ENCODE measurements at regions not wholly inside any gene's neighbourhood (a gene's known extent, or its start where the extent isn't known, plus 50 kb on each side); places are given as distances from the start of the nearest gene placed in this dataset.

DNA sequence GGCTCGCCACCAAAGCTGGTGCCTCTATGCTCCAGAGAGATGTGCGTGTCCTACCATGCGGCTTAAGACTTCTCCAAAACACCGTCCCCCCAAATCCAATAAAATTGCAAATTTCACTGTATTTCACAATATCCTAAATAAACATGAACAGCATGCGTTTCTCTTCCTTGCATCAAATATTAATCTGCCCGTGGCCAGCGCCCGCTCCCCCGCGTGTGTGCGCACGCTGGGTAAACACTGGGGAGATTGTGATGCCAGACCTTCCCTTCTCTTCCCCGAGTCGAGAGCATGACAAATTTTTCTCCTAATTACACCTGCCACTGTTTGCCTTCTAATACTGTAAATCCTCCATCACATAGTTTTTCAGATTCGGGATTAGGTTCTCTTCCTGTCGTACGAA, 148.1 kb downstream of the MRM1 start:
- H3K9me3 ChIP-seq (ENCODE audit: low read depth, low read length), result no peaks in the 10 kb centered on the region

DNA sequence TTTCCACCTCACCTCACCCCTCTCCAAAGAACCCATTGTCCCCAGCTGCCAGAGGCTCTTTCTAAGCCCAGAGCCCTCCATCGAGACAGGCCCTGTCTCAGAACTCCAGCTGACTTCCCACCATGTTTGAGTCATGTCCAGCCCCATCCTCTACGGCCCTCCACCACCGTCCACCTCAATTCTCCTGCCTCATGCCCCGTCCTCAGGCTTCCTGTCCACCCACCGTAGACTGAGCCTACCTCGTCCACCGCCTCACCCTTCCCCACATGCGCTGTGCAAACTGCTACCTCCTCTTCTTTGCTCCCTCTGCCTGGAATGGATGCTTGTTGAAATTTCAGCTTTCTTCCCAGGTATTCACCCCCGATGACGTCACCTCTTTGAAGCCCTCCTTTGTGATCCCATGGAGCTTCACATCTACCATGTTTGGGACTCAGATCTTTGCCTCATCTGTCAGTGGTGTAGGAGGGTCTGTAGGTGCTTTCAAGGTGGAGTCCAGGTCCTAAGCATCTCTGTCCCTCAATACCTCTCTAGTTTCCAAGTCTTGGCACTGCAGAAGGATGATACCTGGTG, 149.0 kb downstream of the MRM1 start:
- no peaks in the 10 kb centered on the region for H3K9me3 ChIP-seq (ENCODE audit: low read depth, low read length)
- no peaks in the 10 kb centered on the region for H3K4me1 ChIP-seq (ENCODE audit: insufficient read depth, low read length)
- no peaks in the 10 kb centered on the region for H3K27me3 ChIP-seq (ENCODE audit: insufficient read depth, low read length)
- no peak overlapping the region for H3K4me3 ChIP-seq (ENCODE audit: low read length)

More for the DNA sequence above, 148.1 kb downstream of the MRM1 start:
- H3K4me3 ChIP-seq (ENCODE audit: low read length), result no peak overlapping the region
- H3K4me1 ChIP-seq (ENCODE audit: insufficient read depth, low read length), result no peaks in the 10 kb centered on the region
- H3K27me3 ChIP-seq (ENCODE audit: insufficient read depth, low read length), result no peaks in the 10 kb centered on the region

DNA sequence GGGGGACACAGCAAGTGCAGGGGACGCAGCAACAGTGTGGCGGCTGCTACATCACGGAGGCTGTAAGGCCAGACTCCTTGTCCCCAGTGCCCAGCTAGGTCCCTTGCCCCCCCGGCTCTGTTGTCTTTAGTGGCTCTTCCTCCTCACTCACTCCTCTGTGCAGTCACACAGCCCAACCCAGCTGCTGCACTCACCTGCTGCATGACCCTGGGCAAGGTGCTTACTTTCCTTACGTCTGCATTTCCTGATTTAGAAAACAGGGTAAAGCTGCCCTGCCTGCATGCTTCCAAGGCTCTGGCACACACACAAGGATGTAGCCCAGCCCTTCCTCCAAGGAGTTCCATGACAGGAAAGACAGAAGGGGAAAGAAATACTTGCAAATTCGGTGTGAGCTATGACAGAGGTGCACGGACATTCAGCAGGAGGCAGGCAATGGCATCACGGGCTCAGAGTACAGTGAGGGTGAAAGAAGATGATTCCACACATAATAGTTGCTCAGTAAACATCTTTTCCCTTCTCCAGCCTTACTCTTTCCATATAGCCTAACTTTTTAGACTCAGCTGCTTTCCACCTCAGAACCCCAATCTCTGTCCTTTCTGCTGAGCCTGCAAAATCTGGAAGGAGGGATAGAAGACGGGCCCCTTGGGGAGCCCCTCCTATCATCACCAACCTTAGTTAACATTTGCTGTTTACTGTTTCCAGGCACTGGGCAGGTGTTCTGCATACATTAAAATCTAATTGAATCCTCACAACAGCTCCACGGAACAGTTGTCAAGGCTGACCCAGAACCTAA, 150.9 kb downstream of the MRM1 start:
- H3K4me1 ChIP-seq (ENCODE audit: insufficient read depth, low read length), result no peaks in the 10 kb centered on the region
- no peak overlapping the region for H3K4me3 ChIP-seq (ENCODE audit: low read length)
- no peaks in the 10 kb centered on the region for H3K27me3 ChIP-seq (ENCODE audit: insufficient read depth, low read length)
- no peaks in the 10 kb centered on the region for H3K9me3 ChIP-seq (ENCODE audit: low read depth, low read length)

DNA sequence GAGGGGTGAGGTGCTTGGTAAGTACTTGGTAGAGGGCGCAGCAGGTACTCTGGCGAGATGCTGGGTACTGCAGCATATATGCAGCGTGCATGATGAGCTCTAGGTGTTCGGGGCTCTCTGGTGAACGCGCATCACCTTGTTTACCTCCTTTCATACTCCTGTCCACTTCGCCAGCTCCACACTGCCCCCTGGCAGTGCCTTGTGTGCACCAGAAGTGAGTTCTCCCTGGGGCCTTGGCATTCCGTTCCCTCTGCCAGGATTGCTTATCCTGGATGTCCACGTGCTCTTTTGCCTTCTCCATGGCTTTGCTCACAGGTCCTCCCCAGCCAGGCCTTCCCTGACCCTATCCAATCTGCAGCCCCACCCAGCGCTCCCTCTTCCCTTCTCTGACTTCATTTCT, 154.2 kb downstream of the MRM1 start:
- no peaks in the 10 kb centered on the region for H3K9me3 ChIP-seq (ENCODE audit: low read depth, low read length)
- no peak overlapping the region for H3K4me3 ChIP-seq (ENCODE audit: low read length)
- no peaks in the 10 kb centered on the region for H3K4me1 ChIP-seq (ENCODE audit: insufficient read depth, low read length)
- H3K27me3 ChIP-seq (ENCODE audit: insufficient read depth, low read length), result no peaks in the 10 kb centered on the region

DNA sequence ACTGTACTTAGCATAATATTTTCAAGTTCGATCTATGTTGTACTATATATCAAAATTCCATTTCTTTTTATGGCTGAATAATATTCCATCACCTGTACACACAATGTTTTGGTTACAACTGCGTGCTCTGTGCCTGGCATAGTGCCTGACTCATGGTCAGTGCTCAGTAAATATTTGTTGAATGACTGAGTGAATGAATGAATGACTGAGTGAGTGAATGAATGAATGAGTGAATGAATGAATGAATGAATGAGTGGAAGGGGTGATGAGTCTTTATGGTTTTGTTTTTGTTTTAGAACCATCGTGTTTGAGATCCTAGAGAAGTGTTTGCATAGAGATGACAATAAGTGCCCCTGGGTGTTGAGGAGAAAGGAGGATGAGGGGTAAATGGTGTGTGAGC, 155.3 kb downstream of the MRM1 start:
- H3K9me3 ChIP-seq (ENCODE audit: low read depth, low read length), result no peaks in the 10 kb centered on the region
- H3K4me3 ChIP-seq (ENCODE audit: low read length), result no peak overlapping the region
- H3K4me1 ChIP-seq (ENCODE audit: insufficient read depth, low read length), result no peaks in the 10 kb centered on the region
- no peaks in the 10 kb centered on the region for H3K27me3 ChIP-seq (ENCODE audit: insufficient read depth, low read length)

DNA sequence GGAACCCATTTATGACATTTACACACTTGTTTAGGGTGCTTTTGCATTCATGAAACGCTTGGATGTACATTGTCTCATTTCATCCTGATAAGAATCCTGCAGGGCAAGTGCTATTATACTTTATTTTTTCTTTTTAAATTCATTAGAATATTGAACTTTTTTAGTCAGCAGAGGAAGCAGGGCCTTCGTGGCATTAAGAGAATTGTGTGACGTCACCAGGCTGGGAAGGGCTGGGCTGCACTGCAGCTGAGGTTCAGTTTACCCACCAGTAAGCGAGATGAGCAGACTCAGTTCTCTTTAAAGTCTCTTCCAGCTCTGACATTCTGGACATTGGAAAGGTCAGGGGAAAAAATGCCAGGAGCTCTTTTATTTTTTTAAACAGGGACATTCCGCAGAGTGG, 159.0 kb downstream of the MRM1 start:
- Histone ChIP-seq H3K4me1 (ENCODE audit: insufficient read depth, low read length) (no peaks in the 10 kb centered on the region), H3K27me3 (ENCODE audit: insufficient read depth, low read length) (no peaks in the 10 kb centered on the region), H3K4me3 (ENCODE audit: low read length) (no peak overlapping the region), H3K9me3 (ENCODE audit: low read depth, low read length) (no peaks in the 10 kb centered on the region)

DNA sequence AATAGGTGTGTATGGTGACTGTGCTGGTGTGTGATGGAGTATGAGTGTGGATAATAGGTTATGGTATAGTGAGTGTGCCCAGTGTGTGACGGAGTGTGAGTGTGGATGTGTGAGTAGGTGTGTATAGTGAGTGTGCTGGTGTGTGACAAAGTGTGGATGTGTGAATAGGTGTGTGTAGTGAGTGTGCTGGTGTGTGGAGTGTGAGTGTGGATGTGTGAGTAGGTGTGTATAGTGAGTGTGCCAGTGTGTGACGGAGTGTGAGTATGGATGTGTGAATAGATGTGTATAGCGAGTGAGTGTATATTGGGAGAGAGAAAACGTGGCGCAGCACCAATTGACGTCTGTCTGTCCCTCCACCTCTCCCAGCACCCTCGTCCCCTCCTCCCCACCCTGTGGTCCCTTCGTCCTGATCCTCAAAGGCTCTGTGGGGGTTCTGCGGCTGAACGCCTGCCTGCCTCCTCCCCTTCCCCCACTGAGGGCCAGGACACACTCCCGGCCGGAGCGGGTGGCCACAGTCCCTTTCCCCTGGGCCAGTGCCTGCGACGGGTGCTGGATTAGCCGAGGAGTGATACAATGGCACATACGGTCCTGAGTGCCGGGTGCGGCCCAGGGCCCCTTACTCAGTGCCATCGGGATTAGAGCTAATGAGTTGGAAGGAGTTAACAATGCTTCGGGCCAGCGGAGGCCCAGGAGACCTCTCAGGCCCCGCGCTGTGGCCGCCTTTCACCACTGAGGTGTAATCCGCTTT, 160.0 kb downstream of the MRM1 start:
- Histone ChIP-seq H3K4me3 (ENCODE audit: low read length) (no peak overlapping the region), H3K27me3 (ENCODE audit: insufficient read depth, low read length) (no peaks in the 10 kb centered on the region), H3K9me3 (ENCODE audit: low read depth, low read length) (no peaks in the 10 kb centered on the region), H3K4me1 (ENCODE audit: insufficient read depth, low read length) (no peaks in the 10 kb centered on the region)

DNA sequence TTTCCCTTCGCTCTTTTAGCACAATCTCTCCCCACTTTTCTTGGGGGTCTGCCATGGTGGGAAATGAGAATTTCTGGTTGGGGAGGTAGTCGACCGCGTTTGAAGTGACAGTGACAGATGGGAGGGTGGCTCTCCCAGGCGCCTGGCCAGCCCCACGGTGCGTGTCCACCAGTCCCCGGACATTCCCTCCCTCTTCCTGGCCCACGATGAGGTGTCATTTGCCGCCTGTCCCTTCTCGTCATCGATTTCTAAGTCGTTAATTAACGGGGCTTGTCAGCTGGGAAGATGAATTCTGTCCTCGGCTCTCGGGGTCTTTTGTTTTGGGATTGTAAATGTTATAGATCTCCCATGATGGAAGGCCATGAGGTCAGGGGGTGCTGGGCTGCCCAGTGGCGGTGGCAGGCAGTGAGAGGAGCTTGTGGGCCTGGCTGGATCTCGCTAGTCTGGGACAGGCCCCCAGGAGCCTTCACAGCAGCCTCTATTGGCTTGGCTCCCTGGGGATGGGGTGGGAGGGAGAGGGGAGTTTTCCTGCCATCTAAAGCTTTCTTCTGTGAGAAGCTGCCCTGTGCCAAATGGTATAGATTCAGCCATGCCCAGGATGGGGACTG, 164.2 kb downstream of the MRM1 start:
- Histone ChIP-seq H3K27me3 (ENCODE audit: insufficient read depth, low read length) (no peaks in the 10 kb centered on the region), H3K4me1 (ENCODE audit: insufficient read depth, low read length) (no peaks in the 10 kb centered on the region), H3K4me3 (ENCODE audit: low read length) (no peak overlapping the region), H3K9me3 (ENCODE audit: low read depth, low read length) (no peaks in the 10 kb centered on the region)

DNA sequence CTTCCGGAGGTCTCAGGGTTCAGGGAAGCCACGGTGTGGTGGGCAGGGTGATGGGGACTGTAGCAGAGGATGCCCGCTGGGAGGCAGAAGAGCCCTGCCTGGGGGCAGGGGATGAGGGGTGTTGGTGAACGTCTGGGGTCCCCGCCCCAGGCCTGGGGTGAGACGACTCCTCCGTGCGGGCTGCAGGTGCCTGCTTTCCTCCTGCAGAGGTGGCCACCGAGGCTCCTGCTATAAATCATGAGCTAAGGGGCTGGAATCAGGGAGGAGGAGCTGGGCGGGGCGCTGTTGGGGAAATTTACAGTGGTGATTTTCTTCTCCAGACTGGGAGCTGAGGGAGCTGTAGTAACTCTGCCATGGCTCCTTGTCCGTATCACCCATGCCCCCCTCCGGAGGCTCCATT, 167.0 kb downstream of the MRM1 start:
- Histone ChIP-seq H3K4me3 (ENCODE audit: low read length) (no peak overlapping the region), H3K9me3 (ENCODE audit: low read depth, low read length) (no peaks in the 10 kb centered on the region), H3K4me1 (ENCODE audit: insufficient read depth, low read length) (no peaks in the 10 kb centered on the region), H3K27me3 (ENCODE audit: insufficient read depth, low read length) (peaks cover 2% of the 10 kb centered on the region)

DNA sequence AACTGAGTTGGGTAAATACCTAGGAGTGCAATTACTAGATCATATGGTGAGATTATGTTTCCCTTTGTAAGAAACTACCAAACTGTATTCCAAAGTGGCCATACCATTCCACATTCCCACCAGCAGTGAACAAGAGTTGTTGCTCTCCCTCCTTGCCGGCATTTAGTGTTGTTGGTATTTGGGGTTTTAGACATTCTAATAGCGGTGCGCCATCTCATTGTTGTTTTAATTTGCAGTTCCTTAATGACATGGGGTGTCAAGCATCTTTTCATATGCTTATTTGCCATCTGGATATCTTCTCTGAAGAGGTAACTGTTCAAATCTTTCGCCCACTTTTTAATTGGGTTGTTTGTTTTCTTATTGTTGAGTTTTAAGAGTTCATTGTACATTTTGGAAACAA, 164.2 kb upstream of the LHX1 start:
- Histone ChIP-seq H3K4me1 (ENCODE audit: insufficient read depth, low read length) (no peaks in the 10 kb centered on the region), H3K4me3 (ENCODE audit: low read length) (no peak overlapping the region), H3K27me3 (ENCODE audit: insufficient read depth, low read length) (peaks cover 2% of the 10 kb centered on the region), H3K9me3 (ENCODE audit: low read depth, low read length) (no peaks in the 10 kb centered on the region)

DNA sequence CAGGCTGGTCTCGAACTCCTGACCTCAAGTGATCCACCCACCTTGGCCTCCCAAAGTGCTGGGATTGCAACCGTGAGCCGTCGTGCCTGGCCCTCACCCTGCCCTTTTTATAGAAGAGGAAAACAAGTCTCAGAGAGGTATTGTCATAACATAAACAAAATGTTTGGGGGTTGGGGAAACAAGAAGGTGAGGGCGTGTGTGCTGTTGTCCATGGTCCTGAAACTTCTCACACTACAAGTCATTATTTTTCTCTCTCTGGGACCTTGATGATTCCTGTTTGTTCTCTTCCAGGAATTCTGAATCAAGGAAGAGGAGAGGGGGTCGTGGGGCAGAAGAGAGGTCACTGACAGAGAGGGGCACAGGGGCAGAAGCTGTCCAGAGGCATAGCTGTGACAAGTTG, 160.2 kb upstream of the LHX1 start:
- Histone ChIP-seq H3K4me1 (ENCODE audit: insufficient read depth, low read length) (no peaks in the 10 kb centered on the region), H3K9me3 (ENCODE audit: low read depth, low read length) (no peaks in the 10 kb centered on the region), H3K4me3 (ENCODE audit: low read length) (no peak overlapping the region), H3K27me3 (ENCODE audit: insufficient read depth, low read length) (peaks cover 2% of the 10 kb centered on the region)

DNA sequence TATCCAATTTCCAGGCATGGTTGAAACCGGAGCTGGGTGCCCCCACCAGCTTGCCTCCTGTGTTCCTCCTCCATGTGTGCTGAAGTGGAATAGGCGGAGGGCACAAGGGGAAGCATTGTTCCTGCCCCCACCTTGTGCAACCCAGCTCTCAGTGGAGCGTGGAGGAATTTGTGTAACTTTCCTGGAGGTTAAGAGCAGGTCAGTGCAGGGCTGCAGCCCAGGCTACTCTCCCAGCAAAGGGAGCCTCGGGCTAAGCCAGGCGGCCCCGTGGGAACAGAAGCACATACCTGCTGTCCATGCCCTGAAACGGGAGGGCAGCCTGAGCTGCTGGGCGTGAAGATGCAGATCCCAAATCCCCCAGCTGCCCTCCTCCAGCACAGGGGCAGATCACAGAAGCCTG, 158.8 kb upstream of the LHX1 start:
- H3K4me1 ChIP-seq (ENCODE audit: insufficient read depth, low read length), result no peaks in the 10 kb centered on the region
- H3K27me3 ChIP-seq (ENCODE audit: insufficient read depth, low read length), result no peaks in the 10 kb centered on the region
- H3K9me3 ChIP-seq (ENCODE audit: low read depth, low read length), result no peaks in the 10 kb centered on the region
- no peak overlapping the region for H3K4me3 ChIP-seq (ENCODE audit: low read length)

DNA sequence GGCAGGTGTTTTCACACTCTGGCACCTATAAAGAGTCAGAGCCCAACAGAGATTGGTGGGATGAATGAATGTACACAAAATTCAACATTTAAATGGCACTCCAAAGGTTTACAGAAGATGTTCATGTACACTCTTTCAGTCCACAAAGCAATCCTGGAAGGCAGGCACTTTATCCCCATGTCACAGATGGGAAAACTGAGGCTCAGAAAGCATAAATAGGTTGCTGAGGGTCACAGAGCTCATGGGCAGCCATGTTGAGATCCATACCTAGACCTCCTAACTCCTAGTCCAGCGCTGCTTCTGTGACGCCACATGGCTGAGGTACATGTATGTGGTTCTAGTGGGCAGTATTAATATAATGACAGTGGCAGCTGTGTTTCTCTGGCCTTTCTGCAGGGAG, 157.7 kb upstream of the LHX1 start:
- no peak overlapping the region for H3K4me3 ChIP-seq (ENCODE audit: low read length)
- no peaks in the 10 kb centered on the region for H3K9me3 ChIP-seq (ENCODE audit: low read depth, low read length)
- H3K4me1 ChIP-seq (ENCODE audit: insufficient read depth, low read length), result no peaks in the 10 kb centered on the region
- no peaks in the 10 kb centered on the region for H3K27me3 ChIP-seq (ENCODE audit: insufficient read depth, low read length)

DNA sequence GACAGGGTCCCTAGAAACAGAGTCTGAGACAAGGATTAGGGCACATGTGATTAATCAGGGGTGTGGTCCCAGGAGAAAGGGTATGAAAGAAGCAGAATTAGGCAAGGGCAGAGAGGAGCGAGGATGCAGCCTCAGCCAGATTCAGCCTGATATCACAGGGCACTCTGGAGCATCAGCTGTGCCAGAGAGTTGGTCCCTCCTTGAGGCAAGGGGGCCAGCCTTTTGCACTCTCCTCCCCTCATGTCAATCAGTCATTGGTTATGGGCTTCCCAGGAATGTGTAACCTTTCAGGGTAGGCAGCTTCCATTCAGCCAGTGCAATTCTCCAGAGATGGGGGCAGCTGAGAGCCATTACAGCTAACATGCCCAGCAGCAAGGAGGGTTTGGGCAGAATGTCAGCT, 152.6 kb upstream of the LHX1 start:
- Histone ChIP-seq H3K4me3 (ENCODE audit: low read length) (no peak overlapping the region), H3K9me3 (ENCODE audit: low read depth, low read length) (no peaks in the 10 kb centered on the region), H3K4me1 (ENCODE audit: insufficient read depth, low read length) (no peaks in the 10 kb centered on the region), H3K27me3 (ENCODE audit: insufficient read depth, low read length) (no peaks in the 10 kb centered on the region)

DNA sequence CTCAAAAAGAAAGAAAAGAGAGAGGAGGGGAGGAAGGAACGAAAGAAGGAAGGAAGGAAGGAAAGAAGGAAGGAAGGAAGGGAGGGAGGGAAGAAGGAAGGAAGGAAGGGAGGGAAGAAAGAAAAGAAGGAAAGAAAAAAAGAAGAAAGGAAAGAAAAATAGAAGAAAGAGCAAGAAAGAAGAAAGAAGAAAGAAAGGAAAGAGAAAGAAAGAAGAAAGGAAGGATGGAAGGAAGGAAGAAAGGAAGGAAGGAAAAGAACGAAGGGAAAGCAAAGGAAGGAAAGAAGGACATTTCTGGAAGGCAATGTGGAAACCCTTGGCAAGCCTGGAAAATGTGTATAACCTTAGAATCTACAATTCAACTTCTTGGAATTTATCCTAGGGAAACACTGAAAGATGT, 150.4 kb upstream of the LHX1 start:
- Histone ChIP-seq H3K4me1 (ENCODE audit: insufficient read depth, low read length) (no peaks in the 10 kb centered on the region), H3K27me3 (ENCODE audit: insufficient read depth, low read length) (peaks cover 2% of the 10 kb centered on the region), H3K4me3 (ENCODE audit: low read length) (no peak overlapping the region), H3K9me3 (ENCODE audit: low read depth, low read length) (no peaks in the 10 kb centered on the region)

Data from mononuclear cell (primary cell).